ENCODE measurements at regions not wholly inside any gene's neighbourhood (a gene's known extent, or its start where the extent isn't known, plus 50 kb on each side); places are given as distances from the start of the nearest gene placed in this dataset.

GRCh38 chr9:551986-552929, 289.2 kb upstream of the DMRT1 start:
- no peak for DNase-seq (ENCODE audit: low read depth in 2 of 2)

GRCh38 chr9:555493-555892, 286.0 kb upstream of the DMRT1 start:
- no peak for DNase-seq (ENCODE audit: low read depth in 2 of 2)

- no peak for DNase-seq (ENCODE audit: low read depth in 2 of 2)
These were observed 285.3 kb upstream of the DMRT1 start for GRCh38 chr9:556199-556598.

- no peak for DNase-seq (ENCODE audit: low read depth in 2 of 2)
These were observed 284.8 kb upstream of the DMRT1 start for GRCh38 chr9:556675-557074.

- DNase-seq (ENCODE audit: low read depth in 2 of 2) = no peak
These were observed 283.8 kb upstream of the DMRT1 start for GRCh38 chr9:557601-558201.

- no peak for DNase-seq (ENCODE audit: low read depth in 2 of 2)
These were observed 280.1 kb upstream of the DMRT1 start for GRCh38 chr9:561427-561826.

GRCh38 chr9:563200-563599, 278.3 kb upstream of the DMRT1 start:
- no peak for DNase-seq (ENCODE audit: low read depth in 2 of 2)

- no peak for DNase-seq (ENCODE audit: low read depth in 2 of 2)
These were observed 276.0 kb upstream of the DMRT1 start for GRCh38 chr9:565528-565927.

- no peak for DNase-seq (ENCODE audit: low read depth in 2 of 2)
These were observed 274.3 kb upstream of the DMRT1 start for GRCh38 chr9:567128-567746.

GRCh38 chr9:567747-568305, 273.7 kb upstream of the DMRT1 start:
- no peak for DNase-seq (ENCODE audit: low read depth in 2 of 2)

GRCh38 chr9:569296-569695, 272.2 kb upstream of the DMRT1 start:
- no peak for DNase-seq (ENCODE audit: low read depth in 2 of 2)

GRCh38 chr9:570187-570586, 271.3 kb upstream of the DMRT1 start:
- DNase-seq (ENCODE audit: low read depth in 2 of 2) = no peak

- no peak for DNase-seq (ENCODE audit: low read depth in 2 of 2)
These were observed 270.4 kb upstream of the DMRT1 start for GRCh38 chr9:571066-571465.

- no peak for DNase-seq (ENCODE audit: low read depth in 2 of 2)
These were observed 269.8 kb upstream of the DMRT1 start for GRCh38 chr9:571741-572140.

- no peak for DNase-seq (ENCODE audit: low read depth in 2 of 2)
These were observed 267.6 kb upstream of the DMRT1 start for GRCh38 chr9:573691-574410.

- no peak for DNase-seq (ENCODE audit: low read depth in 2 of 2)
These were observed 266.4 kb upstream of the DMRT1 start for GRCh38 chr9:575139-575538.

GRCh38 chr9:580652-581342, 260.7 kb upstream of the DMRT1 start:
- no peak for DNase-seq (ENCODE audit: low read depth in 2 of 2)

- DNase-seq (ENCODE audit: low read depth in 2 of 2) = peak; percentile 24 to 56
These were observed 259.6 kb upstream of the DMRT1 start for GRCh38 chr9:581673-582497.

- no peak for DNase-seq (ENCODE audit: low read depth in 2 of 2)
These were observed 258.7 kb upstream of the DMRT1 start for GRCh38 chr9:582775-583174.

- DNase-seq (ENCODE audit: low read depth in 2 of 2) = no peak
These were observed 254.0 kb upstream of the DMRT1 start for GRCh38 chr9:587527-587926.

All from lung microvascular endothelial cell (primary cell).